ENCODE measurements at regions not wholly inside any gene's neighbourhood (a gene's known extent, or its start where the extent isn't known, plus 50 kb on each side); places are given as distances from the start of the nearest gene placed in this dataset.

DNA sequence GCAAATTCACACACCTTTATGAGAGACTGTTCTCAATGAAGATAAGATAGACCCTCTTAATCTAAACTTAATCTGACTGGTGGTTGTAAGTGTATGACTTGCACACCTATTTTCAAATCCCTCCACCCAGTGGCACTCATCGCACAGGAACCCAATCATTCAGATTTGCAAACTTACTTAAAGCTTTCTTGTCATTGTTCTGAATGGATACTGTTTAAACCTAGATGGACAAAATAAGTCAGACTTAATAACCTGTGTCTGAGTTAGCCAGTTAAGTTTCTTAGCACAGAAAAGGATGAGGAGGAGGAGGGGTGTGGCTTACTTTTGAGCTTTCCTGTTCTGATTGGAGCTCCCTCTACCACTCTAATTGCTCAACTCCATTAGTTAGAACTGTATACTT, 252.4 kb upstream of the CCNH start:
- Histone ChIP-seq H3K36me3 (no peaks in the 10 kb centered on the region), H3K4me1 (no peaks in the 10 kb centered on the region), H3K9me3 (no peaks in the 10 kb centered on the region), H3K4me3 (no peak overlapping the region), H3K27ac (no peak overlapping the region), H3K27me3 (no peaks in the 10 kb centered on the region)
- no peak for DNase-seq
- no peak for TF ChIP-seq CTCF (IDR thresholded peaks at IDR 0.05)
- intact Hi-C loops (cut with DNase I), result no loop called here
- 81 to 87% methylated on average over 1 of the region's 1 CpG for WGBS, 2 donors
- ATAC-seq, result no peak

DNA sequence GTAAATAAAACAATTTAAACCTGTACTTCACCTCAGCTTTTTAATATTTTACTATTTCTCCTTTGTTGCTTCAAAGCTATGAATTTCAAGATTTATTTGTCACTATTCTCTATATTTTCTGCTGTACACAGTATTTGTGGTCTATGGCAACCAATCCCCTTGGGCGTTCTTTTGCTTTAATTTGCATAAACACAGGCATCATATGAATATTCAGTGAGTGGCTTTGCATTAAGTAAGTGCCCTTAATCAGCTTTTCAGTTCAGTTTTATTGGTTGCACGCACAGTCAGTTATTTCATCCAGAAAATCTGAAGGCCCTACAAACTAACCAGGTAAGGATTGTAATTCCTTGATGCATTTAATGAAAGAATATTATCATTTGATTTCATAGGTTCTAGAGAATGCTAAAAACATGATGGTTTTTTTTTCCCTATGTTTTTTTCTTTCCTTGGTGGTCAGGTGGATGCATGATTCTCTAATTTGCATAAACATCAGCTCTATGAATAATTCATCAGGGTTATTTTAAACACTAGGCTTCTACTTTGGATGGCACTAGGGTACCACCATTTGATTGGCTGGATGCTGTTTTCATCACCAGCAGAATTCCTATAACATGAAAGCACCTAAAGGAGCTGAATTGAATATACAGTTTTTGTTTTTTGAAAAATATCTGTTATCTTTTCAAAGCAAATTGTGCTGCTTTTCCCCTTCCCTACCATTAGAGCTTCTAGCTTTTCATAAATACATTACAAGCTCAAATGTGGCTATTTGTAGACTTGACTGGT, 249.2 kb upstream of the CCNH start:
- ATAC-seq (no peak), DNase-seq (no peak)
- intact Hi-C loops (cut with DNase I), result no loop called here
- TF ChIP-seq CTCF (IDR thresholded peaks at IDR 0.05), result no peak
- Histone ChIP-seq H3K4me1 (no peaks in the 10 kb centered on the region), H3K27ac (no peak overlapping the region), H3K4me3 (no peak overlapping the region), H3K36me3 (no peaks in the 10 kb centered on the region), H3K27me3 (no peaks in the 10 kb centered on the region), H3K9me3 (no peaks in the 10 kb centered on the region)
- 71 to 74% methylated on average over 2 of the region's 2 CpGs for WGBS, 2 donors

GRCh38 chr5:87653242-87653641, 240.5 kb upstream of the CCNH start:
- TF ChIP-seq CTCF (IDR thresholded peaks at IDR 0.05), result no peak
- no peak overlapping the region for H3K4me3 ChIP-seq
- intact Hi-C loops (cut with DNase I), result no loop called here
- no peaks in the 10 kb centered on the region for H3K27me3 ChIP-seq
- ATAC-seq, result no peak
- no peak overlapping the region for H3K27ac ChIP-seq
- WGBS, 2 donors, result 78 to 79% methylated on average over 2 of the region's 2 CpGs
- H3K9me3 ChIP-seq, result no peaks in the 10 kb centered on the region
- DNase-seq, result no peak
- H3K4me1 ChIP-seq, result no peaks in the 10 kb centered on the region
- no peaks in the 10 kb centered on the region for H3K36me3 ChIP-seq

GRCh38 chr5:87650284-87650683, 237.6 kb upstream of the CCNH start:
- no peak for TF ChIP-seq CTCF (IDR thresholded peaks at IDR 0.05)
- ATAC-seq (no peak), DNase-seq (no peak)
- no peaks in the 10 kb centered on the region for H3K27me3 ChIP-seq
- H3K4me3 ChIP-seq, result no peak overlapping the region
- no peaks in the 10 kb centered on the region for H3K36me3 ChIP-seq
- intact Hi-C loops (cut with DNase I), result no loop called here
- no peaks in the 10 kb centered on the region for H3K4me1 ChIP-seq
- 54 to 67% methylated on average over 2 of the region's 2 CpGs for WGBS, 2 donors
- no peak overlapping the region for H3K27ac ChIP-seq
- H3K9me3 ChIP-seq, result no peaks in the 10 kb centered on the region

All from heart right ventricle (tissue), 16 donors.